HG03457 (cell line): ENCODE measurements at regions not wholly inside any gene's neighbourhood (a gene's known extent, or its start where the extent isn't known, plus 50 kb on each side); places are given as distances from the start of the nearest gene placed in this dataset.

Experiments
- ATAC-seq: cut with Tn5 transposase; IDR thresholded peaks from one replicate; pipeline ENCODE4 v1.9.1; 2021; ENCODE audit warnings: moderate number of reproducible peaks; ENCODE audit not compliant: unreplicated experiment

DNA sequence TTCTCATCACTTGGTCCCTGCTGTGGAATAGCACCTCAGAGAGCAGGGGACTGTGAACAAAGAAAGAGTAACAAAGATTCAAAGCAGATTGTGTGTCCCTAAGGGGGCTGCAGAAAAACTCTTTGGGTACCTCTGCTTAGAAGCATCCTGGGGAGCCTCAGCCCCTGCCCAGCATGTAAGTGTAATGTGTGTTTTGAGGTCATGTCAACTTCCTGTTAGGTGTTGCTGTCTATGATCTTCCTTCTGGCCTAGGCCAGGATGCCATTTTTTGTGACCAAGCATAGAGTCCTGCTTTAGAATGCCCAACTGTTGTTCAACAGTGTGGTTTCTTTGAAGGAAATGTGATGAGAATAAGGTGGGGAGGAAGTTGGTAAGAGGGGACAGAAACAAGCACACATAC is 77.1 kb upstream of the BCL6 start:
- no peak for ATAC-seq

DNA sequence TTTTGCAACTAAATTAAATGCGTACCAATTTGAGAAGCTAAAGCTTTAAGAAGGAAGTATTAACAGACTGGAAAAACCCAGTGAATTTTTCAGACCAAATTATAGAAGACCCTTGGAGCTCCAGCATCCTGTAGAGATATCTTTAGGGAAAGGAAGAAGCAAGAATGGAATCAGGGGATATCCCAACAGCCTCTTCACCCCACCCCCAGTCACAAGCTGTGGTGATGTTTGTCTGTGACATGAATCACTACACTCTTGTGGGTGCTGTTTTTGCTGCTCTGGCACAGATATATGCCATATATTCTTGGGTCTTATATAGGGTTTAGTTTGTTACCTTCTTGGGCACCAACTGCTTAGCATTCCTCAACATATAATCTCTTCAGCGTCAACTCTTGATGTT is 78.5 kb upstream of the BCL6 start:
- ATAC-seq: no peak

DNA sequence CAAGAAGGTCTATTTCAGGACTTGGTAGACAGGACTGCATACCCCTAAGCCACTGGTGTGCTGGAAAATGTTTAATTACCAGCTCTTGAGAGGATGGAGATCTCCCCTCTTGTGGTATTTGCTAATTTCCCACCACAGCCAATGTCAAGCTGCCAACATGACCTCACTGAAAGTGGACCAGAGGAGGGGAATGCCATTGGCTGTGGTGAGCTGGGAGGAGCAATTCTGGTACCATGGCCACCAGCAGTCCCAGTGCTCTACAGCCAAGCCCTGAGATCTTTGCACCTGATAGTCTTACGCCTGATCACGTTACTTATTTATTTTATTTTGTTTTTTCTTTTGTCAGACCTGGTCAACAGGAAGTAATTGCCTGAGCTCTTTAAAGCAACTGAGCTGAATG is 82.5 kb upstream of the BCL6 start:
- ATAC-seq: no peak

DNA sequence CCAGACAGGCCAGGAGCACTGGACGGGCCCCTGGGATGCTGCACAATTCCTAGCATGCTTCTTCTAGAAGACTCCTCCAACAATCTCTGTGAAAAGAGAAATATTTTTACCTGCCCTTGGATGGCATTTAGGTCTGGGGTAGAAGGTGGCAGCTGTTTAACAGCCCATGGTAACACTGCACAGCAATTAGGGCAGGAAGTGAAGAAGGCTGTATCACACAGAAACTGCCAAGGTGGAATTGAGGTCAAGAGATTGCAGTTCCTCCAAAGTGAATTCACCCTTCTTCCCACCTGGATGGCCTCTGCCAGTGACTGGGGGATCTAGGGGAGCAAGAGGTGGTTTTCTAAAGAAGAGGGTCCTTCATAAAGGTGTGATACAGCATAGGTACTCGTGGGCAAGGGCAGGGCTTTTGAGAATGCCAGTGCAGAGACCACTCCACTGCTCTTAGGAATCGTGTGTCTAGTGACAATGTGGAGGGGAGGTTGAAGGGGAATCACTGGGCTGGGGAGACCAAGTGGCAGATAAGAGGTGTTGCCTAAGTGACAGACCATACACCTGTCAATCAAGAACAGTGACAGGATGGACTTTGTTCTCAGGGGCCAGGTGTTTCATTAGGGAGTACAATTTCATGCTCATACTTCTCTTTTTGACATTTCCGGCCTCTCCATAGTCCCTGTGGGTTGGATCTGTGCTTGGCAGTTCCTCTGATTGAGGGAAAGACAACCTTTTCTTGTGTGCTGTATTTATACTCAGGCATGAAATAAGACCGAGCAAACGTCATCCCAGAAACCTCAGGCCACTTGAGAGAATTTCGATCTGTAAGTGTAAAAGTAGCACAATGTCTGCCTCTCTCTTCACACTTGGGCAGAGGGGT is 83.5 kb upstream of the BCL6 start:
- ATAC-seq: no peak

DNA sequence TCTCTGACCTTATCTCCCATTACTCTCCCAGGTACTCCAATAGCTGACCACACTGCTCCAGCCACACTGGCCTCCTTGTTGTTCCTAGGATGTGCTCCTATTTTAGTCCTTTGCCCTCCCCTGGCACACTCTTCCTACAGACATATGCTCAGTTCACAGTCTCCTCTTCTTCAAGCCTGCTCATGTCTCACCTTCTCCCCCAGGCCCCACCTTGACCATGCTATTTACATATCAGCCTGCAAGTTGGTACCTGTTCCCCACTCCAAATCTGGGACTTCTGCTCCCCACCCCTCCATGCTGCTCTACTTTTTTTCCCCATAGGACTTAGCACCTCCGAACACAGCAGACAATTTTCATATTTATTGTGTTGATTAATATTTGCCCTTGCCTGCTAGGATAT is 84.9 kb upstream of the BCL6 start:
- ATAC-seq: no peak

DNA sequence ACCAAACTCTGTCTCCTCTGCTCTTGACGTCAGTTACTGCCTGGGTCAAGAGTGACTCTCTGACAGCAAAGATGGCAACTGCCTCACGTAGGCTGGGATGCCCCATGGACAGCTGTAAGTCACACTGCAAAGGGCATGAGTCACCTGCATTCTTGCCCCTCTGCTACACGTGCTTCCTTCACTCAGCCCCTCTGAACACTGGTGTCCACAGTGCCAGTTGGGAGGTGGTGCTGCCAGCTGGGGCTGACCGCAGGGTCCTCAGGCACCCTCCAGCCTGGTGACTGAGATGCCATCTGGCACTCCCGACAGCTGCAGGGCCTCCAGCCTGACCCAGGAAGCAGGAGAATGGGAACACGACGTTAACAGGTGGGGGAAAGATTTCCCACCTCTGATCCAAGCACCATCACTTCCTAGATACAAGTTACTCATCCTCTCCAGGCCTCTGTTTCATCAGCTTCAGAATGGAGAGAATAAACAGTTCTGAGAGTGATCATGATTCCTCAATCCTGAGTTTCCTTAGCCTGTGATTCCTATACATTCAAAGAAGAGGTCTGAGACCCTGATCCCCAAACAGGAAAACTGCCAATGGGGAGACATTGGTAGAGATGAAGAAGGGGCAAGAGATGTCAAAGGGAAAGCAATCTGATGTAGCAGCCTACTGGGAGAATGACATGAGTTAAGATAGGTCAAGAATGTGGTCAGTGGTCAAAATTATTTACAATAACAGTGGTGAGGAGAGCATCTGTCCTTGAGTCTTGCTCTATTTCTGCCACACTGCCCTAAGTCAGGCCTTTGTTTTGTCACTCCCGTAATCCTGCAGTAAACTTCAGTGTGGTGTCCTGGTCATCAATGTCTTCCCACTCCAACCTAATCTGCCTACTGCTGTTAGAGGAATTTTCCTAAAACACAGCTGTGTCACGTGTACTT is 86.1 kb upstream of the BCL6 start:
- ATAC-seq: no peak

DNA sequence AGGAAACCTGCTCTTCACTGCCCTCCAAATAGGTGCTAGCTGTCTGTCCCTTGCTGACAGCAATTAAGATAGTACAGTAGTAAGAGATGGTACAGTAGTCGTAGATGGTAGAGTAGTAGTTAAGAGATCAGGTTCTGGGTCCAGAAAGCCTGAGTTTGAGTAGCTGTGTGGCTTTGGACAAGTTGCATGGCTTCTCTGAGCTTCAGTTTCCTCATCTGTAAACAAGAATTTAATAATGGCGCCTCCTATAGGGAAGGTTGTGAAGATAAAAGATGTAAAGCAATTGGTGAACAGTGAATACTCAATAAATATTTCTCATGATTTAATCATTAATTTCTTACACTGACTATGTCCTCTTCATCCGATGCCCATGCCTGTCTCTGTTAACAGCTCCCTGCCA is 86.9 kb upstream of the BCL6 start:
- ATAC-seq: no peak

DNA sequence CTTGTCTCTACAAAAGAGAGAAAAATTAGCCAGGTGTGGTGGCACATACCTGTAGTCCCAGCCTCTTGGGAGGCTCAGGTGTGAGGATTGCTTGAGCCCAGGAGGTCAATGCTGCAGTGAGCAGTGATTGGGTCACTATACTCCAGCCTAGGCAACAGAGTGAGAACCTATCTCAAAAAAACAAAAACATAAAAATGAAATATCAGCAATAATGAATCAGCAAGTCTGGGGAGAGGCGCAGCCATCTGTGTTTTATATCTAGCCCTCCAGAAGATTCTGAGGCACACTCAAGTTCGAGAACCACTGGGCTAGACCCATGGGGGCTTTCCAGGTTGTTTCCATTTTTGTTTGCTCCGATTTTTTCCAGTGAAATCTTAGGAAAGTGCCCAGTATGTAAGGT is 88.1 kb upstream of the BCL6 start:
- ATAC-seq: no peak

DNA sequence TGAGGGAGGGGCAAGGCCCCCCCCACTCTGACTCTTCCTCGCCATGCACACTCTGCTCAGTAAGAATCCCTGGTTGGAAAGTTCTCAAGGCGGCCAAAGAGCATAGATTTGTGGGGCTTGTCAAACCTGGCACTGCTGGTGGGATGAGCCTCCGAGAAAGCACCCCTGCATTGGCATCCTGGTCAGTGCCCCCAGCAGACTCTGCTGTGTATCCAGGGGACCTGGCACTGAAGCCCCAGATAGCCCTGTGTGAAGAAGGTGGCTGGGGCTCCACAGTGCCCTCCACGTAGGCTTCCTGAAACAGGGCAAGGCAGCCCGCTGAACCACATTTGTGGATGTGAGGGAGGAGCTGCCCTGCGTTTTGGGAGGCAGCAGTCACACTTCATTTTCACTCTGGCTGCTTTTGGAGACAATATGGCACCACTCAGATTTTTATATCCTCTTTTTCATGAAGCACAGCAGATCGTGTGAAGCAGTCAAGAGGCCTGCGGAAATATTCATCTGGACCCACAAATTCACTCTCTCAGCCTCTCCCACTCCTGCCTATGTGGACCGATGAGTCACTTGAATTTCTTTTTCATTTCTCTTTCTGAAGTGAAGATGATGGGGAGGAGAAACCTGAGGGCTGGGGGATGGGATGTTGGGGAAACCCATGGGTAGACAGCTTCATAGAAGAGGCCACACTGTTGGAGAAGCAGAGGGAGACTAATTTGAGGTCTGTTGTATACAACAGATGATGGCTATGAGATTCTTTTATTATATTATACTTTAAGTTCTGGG is 88.7 kb upstream of the BCL6 start:
- ATAC-seq: no peak

DNA sequence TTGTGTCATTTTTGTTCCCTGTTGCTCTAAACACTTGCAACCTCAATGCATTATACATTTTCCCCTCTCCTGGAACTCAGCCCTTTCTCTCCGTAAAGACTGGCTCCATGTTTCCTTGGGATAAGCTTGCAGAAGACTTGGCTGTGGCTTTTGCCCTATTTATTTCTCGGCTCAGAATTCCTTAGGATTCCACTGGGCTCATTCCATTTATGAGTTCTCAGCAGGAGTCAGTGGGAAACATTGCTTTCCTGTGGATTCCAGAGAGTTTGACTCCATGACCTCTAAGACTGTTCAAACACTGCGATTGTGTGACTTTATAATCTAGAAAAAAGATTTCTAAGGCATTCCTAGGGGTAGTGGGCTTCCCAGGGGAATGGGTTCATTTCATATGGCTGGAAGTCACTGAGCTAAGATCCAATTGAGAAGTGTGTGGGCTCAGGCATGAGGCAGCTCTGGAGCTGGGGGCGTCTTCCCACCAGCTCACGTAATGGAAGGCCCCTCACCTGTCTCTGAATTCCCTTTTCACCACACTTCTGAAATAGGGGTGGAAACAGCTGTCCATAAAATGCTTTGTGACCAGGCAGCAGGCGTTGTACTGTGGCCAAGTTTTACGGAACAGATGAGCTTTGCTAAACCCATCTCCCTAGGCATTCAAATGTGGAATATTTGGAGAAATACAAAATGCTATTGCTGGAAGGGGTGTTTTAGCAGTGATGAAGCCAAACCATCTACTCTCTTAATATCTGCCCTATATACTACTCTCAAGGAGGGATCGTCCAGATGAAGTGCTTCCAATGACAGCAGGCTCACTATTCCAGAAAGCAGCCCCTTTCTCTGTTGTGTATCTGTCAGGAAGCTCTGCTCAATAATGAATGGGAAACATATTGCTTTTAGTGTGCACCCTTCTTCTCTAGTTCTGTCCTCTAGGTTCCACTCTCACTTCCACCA is 91.8 kb upstream of the BCL6 start:
- ATAC-seq: no peak

DNA sequence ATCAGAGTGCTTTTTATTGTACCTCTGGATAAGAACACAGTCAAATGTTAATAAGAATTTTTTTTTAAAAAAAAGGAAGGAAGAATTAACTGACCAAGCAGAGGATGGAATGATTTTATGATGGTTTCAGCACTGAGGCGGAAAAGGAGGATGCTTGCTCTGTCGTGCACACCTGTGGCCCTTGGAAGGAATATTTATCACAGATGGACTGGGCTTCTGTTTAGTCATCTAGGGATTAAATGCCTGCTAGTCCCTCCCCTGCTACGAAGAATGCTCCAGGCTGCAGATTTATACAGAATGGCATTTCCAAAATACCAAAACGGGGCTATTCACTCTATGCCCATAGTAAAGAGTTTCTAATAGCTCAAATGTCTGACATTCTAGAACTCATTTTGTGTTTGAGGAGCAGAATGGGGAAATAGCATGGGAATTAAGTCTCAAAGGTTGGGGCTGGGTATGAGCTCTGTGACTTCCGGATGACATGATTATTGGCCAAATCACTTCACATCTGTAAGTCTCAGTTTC is 92.8 kb upstream of the BCL6 start:
- ATAC-seq: no peak

DNA sequence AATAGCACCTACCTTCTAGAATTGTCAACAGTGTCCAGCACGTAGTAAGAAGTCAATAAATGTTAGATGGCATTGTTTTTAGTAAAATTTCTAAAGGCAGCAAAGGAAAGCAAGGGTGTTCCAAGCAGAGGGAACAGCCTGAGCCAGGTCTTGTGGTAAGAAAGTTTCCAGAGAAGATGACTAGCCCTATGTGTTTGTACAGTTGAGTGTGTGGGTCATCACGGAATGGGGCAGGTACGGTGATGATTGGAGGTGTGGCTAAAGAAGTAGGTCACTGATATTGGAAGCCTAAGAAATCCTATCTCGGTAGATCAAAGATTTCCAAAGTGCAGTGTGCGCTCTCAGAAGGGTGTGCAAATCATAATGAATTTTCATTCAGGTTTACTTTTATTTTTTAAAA is 94.2 kb upstream of the BCL6 start:
- no peak for ATAC-seq

DNA sequence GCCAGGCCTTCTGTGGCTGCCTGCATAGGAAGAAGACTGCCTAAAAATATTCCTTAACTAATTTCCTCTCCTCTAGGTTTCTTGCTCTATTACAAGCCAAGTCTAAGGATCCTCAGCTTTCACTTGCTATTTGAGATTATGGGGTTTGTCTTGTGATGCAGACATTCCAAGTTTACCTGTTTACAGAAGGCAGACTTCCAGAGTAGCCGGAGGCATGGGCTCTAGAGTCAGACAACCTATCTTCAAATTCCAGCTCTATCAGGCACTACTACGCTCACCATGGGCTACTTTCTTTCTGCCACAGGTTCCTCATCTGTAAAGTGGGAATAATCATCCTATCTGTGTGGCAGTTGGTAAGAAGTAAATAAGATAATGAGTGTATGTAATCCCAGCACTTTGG is 95.6 kb upstream of the BCL6 start:
- no peak for ATAC-seq

DNA sequence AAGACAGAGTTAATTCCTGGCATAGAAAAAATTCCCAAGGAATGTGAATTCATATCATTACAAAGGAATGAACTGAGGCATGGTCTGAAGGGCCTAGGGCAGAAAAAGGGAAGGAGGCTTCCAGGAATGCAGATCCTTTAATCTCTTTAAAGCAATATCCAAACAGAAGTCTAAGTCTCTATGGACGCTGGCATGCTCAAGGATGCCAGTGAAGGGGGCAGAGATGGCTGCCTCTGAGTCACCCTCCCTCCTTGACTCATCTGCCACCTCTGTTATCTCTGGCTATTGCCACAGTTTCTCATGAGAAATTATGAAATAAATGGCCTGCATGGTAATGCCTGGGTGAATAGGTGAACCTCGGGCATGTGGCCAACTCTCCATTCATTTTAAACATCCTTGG is 96.3 kb upstream of the BCL6 start:
- ATAC-seq: no peak

DNA sequence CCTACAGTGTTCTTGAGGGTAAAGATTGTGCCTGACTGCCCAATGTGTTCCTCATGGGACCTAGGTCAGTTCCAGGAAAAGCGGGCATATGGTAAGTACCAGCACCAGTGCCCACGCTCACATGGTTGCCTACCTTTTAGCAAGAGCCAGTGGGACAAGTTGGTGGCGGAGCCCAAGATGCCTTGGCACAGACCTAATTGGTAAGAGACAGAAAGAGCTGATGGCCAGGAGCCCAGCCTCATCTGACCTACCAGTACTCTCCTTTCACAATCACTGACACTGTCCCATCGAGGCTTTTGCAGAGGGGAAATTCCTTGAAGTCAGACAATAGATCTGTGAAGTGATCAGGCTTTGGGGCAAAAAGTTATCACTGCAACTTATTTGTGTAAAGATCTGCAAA is 98.4 kb upstream of the BCL6 start:
- no peak for ATAC-seq

DNA sequence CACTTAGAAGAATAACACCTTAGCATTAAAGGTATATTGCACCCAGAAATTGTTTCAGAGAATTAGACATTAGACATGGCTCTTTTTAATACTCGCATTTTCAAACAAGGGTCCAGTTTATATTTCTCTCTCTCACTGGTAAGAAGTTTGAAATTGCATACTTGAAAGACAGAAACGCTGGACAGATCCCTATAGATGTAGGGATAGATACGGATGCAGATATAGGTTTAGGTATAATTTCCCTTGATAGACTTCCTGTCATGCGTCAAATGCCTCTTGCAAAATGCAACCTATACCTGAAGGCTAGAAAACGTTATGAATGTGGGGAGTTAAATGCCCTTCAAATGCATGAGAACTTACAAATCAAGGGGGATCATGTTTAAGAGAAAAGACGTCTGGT is 99.4 kb upstream of the BCL6 start:
- no peak for ATAC-seq

DNA sequence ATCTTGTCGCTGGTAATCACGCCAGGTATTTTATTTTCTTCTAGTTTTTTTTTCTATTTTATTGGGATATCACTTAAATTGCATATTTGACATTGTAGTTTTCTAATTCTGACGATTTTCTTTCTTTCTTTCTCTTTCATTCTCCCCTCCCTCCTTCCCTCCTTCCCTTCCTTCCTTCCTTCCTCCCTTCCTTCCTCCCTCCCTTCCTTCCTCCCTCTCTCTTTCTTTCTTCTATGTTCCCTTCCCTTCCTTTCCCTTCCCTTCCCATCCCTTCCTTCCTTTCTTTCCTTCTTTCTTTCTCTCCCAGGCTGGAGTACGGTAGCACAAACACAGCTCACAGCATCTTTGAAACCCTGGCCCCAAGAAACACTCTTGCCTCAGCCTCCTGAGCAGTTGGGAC is 100.6 kb upstream of the BCL6 start:
- no peak for ATAC-seq

DNA sequence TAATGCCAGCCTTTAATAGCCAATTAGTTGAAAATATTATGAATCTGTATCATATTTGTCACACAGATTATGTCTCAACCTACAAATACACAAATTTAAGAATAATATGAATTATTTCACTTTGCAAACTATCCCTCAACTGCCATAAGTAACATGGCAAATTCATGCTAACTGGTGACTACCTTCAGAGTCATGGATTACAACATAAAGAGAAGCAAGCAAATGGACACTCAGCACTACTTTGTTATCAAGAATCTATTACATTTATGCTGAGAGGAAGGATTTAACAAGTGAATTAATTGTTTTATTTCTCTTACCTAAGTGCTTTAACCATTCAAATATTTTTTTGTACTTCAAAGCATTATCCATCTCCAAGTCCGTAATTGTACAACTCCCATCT is 103.1 kb upstream of the BCL6 start:
- ATAC-seq: no peak

DNA sequence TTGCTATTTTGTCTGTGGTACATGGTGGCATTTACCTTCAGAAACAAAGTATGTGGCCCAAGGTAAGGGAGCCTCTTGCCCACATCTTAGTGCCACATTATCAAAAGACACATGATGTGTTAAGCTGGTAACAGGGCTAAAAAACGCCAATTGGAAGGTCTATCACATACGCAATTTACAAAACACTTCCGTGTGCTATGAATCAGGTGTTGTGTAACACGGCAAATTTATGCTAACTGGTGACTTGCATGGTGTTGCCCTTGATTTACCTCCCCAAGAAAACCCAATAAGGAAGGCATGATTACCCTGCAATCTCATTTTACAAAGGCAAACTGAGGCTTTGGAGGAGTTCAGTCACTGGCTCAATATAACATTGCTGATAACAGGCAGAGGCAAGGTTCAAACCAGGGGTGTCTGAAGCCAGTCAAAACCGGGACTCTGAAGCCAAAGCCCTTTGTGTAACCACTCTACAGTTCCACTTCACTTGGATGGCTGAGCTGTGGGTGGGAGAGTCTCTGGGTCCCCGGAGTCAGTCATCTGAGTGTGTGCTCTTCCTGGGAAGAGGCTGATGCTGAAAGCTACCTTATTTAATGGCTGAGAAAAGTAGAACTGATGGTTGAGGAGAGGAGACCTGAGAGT is 103.9 kb upstream of the BCL6 start:
- no peak for ATAC-seq
